SKM-1 treated with dmso at 0.1 percent for 144 hours (cell line): ENCODE measurements at regions not wholly inside any gene's neighbourhood (a gene's known extent, or its start where the extent isn't known, plus 50 kb on each side); places are given as distances from the start of the nearest gene placed in this dataset.
"Not testable (repeated sequence)": the region's sequence is repeated elsewhere in the genome, so short reads cannot be mapped to it uniquely, and the experiment has no call there.

Experiments used
- DNase-seq: peaks from one replicate; lab custom pipeline; 2025; ENCODE audit not compliant: unreplicated experiment; lab: John Stamatoyannopoulos, UW

DNA sequence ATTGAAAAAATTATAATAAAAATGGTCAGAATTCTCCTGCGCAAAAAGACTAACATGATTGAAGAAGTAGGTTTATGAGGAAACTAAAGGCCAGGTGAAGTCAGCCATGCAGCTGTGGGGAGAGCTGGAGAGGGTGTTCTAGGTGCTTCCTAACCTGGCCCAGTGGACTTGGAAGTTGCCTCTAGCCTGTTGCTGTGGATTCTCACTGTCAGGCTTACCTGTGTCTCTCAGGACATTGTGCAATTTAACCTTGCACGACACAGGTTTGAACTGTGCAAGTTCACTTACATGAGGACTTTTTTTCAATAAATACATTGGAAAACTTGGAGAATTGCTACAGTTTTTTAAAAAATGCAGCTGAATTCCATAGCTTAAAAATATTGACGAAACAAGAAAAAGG is 266.4 kb downstream of the CXCL12 start:
- no peak for DNase-seq

DNA sequence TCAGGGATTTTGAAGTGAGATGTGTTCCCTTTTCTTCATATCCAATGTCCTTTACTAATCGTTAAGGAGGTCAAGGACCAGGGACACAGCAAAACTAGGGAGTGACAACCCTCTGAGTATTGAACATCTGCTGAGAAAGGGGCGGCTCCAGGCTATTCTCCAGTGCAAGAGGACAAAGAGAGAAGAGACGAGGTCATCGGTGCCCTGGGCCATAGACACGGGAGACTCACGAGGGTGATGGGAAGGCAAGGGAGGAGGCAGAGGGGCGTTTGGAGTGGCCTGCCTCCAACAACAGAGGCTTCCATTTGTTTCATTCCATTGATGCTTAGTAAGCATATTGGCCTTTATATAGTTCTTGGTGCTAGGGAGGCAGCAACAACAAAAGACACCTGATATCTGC is 268.4 kb downstream of the CXCL12 start:
- DNase-seq, result no peak

DNA sequence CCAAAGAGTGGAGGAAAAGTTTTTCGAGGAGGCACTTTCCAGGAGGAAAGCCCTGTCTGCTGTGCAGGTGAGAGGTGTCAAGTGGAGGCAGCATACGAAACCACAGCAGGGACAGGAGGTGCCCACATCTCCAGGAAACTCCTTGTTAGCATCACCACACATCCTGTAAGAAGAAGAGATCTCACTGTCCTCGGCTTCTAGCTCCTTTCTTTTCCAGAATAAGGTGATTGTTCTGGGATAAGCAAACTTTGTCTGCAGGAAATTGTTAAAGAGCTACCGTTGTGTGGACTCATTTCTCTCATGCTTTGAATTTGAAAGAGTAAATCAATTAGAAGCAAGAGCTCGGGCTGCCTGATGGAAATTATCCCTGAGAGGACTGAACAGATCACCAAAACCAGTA is 269.4 kb downstream of the CXCL12 start:
- no peak for DNase-seq

DNA sequence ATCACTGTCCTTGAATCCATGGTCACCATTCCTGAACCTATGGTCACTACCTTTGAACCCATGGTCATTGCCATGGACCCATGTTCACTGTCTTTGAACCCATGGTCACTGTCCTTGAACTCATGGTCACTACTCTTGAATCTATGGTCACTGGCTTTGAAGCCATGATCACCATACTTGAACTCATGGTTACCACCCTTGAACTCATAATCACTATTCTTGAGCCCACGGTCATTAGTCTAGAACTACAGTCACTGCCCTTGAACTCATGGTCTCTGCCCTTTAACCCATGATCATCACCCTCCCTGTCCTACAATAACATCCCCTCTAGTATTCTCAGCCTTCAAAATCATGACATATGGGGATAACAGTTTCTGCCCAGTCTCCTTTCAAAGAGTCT is 270.5 kb downstream of the CXCL12 start:
- no peak for DNase-seq

DNA sequence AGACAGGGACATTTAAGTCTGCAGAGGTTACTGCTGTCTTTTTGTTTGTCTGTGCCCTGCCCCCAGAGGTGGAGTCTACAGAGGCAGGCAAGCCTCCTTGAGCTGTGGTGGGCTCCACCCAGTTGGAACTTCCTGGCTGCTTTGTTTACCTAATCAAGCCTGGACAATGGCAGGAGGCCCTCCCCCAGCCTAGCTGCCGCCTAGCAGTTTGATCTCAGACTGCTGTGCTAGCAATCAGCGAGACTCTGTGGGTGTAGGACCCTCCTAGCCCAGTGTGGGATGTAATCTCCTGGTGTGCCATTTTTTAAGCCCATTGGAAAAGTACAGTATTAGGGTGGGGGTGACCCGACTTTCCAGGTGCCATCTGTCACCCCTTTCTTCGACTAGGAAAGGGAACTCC is 272.6 kb downstream of the CXCL12 start:
- not testable (repeated sequence) for DNase-seq

DNA sequence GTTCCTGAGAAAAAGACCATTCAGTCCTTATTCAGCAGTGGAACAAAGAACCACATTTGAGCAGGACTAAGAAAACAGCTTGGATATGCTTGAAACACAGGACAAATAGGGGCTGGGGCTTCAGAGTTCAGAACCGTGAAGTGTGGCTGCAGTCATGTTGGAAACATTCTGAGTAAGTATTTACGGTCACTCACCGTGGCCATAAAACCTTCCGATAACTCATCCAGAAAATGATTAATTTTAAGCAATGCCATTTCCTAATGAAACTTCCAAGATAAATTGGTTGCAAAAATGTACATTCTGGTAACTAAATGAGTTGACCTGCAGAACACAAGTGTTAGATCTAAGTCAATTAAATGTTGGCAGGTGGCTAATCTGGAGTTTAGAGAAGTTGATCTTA is 279.2 kb downstream of the CXCL12 start:
- no peak for DNase-seq

DNA sequence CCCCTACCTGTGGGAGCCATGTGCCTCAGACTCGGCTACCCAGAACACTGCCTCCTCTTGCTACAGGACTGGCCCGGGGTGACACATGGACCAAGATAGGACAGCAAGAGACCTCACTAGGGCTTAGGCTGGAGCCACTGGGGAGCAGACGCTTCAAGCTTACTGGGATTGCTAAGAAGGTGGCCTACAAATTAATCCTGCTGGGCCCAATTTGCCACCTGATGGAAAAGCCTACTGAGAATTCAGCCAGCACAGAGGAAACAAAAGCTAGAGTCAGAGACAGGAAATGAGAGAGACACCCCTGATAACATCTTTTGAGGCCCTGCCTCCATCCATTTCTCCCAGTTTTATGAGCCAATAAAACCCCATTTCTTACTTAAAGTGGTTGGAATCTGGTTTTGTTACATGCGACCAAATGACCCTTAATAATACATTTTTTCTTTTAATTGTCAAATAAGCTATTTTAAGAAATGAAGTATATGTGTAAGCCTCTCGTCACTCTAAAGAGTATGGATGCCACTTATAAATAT is 282.1 kb downstream of the CXCL12 start:
- DNase-seq, result no peak

DNA sequence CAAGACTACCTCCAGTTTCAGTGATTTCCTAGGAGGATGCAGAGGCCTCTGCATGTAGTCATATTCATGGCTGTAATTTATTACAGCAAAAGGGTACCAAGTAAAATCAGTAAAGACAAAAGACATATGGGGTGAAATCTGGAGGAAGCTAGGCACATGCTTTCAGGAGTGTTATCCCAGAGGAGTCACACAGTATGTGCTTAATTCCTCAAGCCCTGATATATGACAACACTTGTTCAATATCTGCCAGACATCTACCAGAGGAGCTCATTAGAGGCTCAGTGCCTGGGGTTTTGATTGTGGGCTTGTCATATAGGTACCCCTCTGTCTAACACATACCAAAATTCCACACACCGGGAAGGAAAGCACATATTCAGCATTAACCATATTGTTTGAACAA is 283.8 kb downstream of the CXCL12 start:
- no peak for DNase-seq

DNA sequence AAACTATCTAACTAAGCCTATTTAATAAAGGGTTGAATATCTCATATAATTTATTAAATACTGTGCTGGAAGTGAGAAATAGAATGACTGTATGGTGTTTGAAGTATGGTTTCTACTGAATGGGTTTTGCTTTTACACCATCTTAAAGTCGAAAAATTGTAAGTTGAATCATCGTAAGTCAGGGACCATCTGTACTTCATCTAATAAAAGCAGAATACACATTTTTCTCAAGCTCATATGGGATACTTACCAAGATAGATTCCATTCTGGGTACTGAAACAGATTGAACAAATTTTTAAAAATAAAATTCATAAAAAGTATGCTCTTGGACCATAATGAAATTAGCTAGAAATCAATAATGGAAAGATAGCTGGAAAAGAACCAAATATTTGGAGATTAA is 285.4 kb downstream of the CXCL12 start:
- DNase-seq, result no peak

DNA sequence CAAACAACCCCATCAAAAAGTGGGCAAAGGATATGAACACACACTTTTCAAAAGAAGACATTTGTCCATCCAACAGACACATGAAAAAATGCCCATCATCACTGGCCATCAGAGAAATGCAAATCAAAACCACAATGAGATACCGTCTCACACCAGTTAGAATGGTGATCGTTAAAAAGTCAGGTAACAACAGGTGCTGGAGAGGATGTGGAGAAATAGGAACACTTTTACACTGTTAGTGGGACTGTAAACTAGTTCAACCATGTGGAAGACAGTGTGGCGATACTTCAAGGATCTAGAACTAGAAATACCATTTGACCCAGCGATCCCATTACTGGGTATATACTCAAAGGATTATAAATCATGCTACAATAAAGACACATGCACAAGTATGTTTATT is 288.7 kb downstream of the CXCL12 start:
- not testable (repeated sequence) for DNase-seq

DNA sequence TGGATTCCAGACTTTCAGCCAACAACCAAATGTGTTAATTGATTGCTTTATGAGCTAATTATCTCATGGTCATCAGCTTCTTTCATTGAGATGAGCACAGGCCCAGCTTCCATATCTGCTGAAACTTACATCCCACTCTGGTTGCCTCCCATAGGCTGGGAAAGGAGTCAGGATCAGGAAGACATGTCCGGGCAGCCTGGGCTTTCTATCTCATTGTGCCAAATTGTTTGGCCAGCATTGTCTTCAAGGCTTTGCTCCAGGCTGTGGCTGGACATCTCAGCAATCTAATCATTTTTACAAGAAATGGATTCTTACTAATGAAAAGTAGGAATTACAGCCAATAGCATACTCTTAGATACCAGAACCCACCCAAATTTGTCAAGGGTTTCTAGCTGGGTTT is 295.2 kb downstream of the CXCL12 start:
- no peak for DNase-seq

DNA sequence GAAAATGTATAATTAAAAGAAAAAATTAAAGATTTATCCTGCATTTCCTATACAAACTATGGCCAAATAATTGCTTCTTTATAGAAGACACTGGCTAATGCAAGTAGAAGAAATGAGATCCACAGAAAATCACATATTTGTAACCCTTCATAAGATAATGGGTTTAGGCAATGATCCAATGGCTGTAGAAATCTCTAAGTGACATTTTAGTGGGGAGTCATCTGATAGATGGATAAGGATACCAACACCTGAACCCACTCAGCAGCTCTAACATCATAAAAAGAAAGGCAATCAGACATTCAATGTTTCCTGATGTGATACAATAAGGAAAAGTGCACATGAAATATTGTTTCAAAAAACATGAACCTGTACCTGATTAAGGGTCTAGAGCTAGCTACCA is 297.5 kb downstream of the CXCL12 start:
- DNase-seq, result no peak

DNA sequence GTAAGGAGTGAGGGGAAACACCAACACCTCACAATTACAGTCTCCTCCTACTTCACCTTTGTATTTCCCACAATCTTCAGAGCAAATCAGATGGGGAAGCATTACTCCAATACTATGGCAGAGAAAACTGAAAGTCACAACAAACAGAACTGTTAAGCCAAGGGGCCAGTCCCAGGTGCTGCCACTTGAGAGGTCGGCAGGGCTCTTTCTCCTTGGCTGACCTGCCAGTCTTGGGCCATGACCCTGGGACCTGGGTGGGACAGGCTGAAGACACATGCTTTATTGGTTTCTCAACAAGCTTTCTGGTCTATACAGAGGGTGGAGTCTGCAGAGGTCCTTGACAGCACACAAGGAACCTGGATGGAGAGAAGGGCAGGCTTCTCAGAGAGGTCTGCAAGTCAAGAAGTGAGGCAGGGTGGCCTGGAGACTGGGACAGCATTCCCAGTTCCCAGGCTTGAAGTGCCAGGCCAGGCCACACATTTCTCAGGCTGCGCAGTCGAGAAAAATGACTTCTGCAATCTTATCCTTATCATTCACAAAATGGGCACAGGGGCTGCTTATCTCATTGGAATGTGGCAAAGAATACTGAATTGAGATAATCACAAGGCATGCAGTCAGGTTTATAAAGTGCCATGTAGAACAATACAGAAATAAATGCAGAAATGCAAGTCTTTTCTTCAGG is 301.0 kb downstream of the CXCL12 start:
- DNase-seq, result no peak

DNA sequence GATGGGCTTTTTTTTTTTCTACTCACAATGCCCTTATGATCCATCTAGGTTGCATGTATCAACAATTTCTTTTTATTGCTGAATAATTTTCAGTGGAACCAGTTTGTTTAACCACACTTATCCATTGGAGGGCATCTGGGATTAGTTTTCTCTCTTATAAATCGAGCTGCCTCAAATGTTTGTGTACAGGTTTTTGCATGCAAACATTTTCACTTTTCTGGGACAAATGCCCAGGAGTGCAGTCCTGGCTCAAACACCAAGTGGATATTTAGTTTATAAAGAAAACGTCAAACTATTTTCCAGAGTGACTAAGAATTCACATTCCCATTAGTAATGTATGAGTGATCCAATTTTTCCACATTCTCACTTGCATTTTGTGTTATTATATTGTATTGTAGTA is 313.4 kb downstream of the CXCL12 start:
- DNase-seq, result no peak

DNA sequence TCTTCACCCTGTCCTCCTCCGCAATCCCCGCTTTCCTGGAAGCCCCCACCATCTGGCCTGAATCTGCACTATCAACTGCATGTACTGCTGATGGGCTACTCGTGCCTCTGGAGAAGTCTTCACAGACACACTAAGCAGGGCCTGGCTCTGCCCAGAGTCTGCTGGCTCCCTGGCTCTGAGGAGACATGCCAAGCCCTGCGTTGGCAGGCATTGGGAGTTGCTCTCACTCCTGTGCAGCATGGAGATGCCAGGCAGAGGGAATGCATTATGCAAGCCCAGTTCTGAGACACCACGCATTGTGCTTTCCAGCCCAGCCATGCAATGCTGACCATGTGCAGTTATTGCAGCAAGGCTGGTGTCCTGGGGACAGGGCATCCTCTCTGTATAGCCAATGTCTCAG is 314.6 kb downstream of the CXCL12 start:
- no peak for DNase-seq

DNA sequence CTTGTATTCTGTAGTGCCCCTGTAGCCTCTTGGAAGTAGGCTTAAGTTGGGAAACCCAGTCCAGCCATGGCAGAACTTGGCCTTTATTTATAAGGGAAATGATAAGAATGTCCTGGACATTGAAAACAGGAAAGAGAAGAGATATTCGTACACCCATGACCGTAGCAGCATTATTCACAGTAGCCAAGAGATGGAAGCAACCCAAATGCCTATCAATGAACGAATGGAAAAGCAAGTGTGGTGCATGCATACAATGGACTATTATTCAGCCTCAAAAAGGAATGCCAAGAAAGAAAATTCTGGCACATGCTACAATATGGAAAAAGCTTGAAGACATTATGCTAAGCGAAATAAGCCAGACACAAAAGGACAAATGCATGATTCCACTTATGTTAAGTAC is 315.3 kb downstream of the CXCL12 start:
- DNase-seq, result no peak

DNA sequence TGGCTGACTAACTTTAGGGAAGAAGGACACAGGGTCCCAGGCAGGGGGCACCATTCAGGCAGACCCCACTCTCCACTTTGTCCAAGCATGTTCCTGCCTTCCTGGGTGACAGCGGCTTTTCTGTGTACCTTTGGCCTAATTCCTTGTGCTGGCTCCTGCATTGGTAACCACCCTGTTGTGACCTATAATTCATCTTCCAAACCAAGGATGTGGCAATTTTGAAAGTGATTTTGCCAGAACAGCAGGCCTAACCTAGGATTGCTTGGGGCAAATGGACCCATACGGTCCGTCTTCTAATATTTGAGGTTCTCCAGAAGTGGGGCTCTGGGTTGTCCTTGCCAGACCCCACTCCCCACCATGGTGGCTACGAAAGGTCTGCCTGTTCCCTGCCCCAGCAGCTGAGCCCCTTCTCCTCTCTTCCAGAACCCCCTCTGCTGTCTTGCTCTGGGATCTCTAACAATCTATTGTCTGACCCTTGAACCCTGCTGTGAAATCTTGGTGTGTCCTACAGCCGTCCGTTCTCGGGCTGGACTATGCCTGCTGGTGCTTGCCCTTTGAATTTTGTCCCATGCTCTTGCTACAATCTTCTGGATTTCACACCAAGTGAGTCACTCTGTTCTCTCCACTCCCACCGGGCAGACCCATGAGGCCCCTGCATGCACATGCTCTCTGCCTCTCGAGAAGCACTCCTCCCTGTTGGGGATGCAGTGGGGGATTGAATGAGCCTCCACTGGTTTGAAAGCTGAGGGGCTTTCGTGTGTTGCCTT is 316.0 kb downstream of the CXCL12 start:
- no peak for DNase-seq

DNA sequence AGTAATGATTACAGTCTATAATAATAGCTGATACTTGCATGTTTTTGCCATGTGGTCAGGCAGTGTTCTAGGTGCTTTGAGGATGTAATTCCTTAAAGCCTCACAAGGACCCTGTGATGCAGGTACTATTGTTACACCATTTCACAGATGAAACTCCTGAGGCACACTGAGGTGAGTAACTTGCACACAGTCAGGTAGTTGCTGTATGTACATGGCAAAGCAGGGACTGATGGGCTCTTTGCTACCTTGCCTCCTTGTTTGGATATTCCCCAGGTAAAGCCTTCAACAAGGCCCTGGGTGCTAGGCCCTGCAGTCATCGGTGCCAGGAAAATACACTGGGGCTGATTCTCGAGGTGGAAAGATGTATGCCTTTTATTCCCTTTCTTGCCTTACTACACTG is 317.5 kb downstream of the CXCL12 start:
- DNase-seq, result no peak

DNA sequence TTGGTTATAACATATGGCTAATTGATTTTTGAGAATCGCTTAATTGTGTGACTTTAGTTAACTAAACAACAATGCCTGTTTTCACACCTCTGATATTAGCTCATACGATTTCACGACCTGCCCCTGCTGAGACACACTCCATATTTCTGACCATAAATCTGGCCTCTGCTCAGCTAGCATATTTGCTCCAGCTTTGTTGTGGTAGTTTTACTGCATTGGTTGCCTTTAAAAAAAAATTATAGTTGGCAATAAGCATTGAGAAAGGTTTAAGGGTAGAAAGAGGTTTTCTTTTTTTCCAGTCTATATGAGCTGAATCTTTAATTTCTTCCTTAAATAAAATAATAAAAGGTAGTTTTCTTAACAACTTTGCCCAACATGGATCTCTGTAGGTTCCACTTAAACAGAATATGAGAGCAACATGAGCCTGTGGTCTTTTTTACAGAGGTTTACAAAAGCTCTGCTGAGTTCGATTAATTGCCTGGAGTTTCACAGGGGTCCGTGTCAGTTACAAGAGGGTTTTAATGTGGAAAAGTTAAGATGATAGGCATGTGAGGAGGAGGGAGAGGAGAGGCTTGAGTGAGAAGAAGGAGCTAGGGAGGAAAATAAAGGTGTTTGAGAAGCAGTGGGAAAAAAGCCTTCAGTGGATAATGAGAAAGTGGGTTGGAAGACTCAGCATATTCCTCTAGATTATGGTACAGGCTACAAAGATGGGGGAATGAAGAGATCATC is 318.2 kb downstream of the CXCL12 start:
- no peak for DNase-seq

DNA sequence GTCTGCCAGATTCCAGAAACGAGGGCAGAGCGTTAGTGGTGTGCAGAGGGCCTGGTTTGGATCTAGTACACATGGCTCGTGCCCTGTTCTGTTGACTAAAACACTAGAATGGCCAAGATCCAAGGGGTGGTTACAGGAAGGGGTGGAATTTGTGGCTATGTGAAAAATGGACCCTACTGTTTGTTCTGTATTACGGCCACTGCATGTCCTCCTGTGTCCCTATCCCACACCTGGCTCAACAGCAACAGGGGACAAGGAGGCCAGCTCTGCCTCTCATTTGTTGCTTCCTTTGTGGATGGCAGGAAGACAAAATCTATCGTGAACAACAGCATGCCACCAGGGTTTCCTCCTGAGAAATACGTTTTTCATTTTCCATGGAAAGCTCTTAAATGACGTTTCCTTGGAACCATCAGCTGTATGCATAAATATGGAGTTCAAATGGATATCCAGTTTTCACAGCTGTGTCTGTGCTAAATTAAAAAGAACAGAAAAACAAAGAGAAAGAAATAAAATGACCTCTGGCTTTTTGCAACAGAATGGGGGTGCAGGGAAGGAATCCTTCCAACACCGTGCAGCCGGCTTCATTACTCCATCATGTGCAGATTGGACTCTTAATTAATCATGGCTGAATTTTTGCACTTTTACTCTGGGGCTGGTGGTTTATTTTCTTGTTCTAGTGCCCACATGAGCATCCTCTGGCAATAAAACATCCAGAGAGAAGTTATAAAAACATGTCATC is 318.9 kb downstream of the CXCL12 start:
- no peak for DNase-seq
